Liver (tissue), 8 donors: ENCODE measurements at regions not wholly inside any gene's neighbourhood (a gene's known extent, or its start where the extent isn't known, plus 50 kb on each side); places are given as distances from the start of the nearest gene placed in this dataset.

Experiments
- DNase-seq: peaks from one replicate; pipeline ENCODE4 v3.0.0-alpha.2; 2017; ENCODE audit warnings: low spot score
- H3K27ac ChIP-seq, 2 donors: one replicate each; pipeline ENCODE4 v1.7.0; 2013; ENCODE audit warnings: inconsistent platforms in 2 of 2, low read length in 2 of 2, control low read depth in 1 of 2, low read depth in 1 of 2, mild to moderate bottlenecking in 1 of 2
- H3K27me3 ChIP-seq, 4 donors: one replicate each; pipeline versions ENCODE4 v1.6.1 to v1.7.0; 2013; ENCODE audit warnings: low read length in 3 of 4, inconsistent platforms in 1 of 4, mild to moderate bottlenecking in 1 of 4, moderate library complexity in 1 of 4; ENCODE audit not compliant: control insufficient read depth in 4 of 4, insufficient read depth in 4 of 4
- H3K36me3 ChIP-seq, 4 donors: one replicate each; pipeline versions ENCODE4 v1.6.1 to v1.7.0; 2013; ENCODE audit warnings: low read length in 3 of 4, mild to moderate bottlenecking in 3 of 4, low read depth in 1 of 4, moderate library complexity in 1 of 4; ENCODE audit not compliant: control insufficient read depth in 4 of 4, insufficient read depth in 3 of 4
- H3K4me1 ChIP-seq, 4 donors: one replicate each; pipeline versions ENCODE4 v1.6.1 to v1.7.0; 2013; ENCODE audit warnings: low read length in 3 of 4, mild to moderate bottlenecking in 3 of 4, moderate library complexity in 1 of 4; ENCODE audit not compliant: control insufficient read depth in 4 of 4, insufficient read depth in 4 of 4
- H3K4me3 ChIP-seq, 3 donors: one replicate each; pipeline versions ENCODE4 v1.6.1 to v1.7.0; 2013; ENCODE audit warnings: low read length in 3 of 3, control low read depth in 1 of 3, low read depth in 1 of 3, mild to moderate bottlenecking in 1 of 3
- H3K9ac ChIP-seq, 2 donors: one replicate each; pipeline ENCODE4 v1.7.0; 2013; ENCODE audit warnings: low read length in 2 of 2, mild to moderate bottlenecking in 2 of 2, moderate library complexity in 2 of 2, control low read depth in 1 of 2, low read depth in 1 of 2
- H3K9me3 ChIP-seq, 4 donors: one replicate each; pipeline versions ENCODE4 v1.6.1 to v1.7.0; 2013; ENCODE audit warnings: low read length in 3 of 4; ENCODE audit not compliant: control insufficient read depth in 4 of 4
- EGR1 ChIP-seq, 2 donors: IDR thresholded peaks; 2 replicates each; pipeline ENCODE4 v1.6.1; 2016 to 2018; ENCODE audit warnings: antibody characterized with exemption in 2 of 2, low read depth in 2 of 2
- FOXA1 ChIP-seq: IDR thresholded peaks from 2 replicates; pipeline ENCODE4 v1.6.1; 2016; ENCODE audit warnings: antibody characterized with exemption
- FOXA2 ChIP-seq: IDR thresholded peaks from 2 replicates; pipeline ENCODE4 v1.6.1; 2016; ENCODE audit warnings: antibody characterized with exemption
- GABPA ChIP-seq, 2 donors: IDR thresholded peaks in 1 of 2; conservative IDR thresholded peaks in 1 of 2; 2 replicates each; pipeline ENCODE4 v1.6.1; 2016; ENCODE audit warnings: antibody characterized with exemption in 2 of 2, mild to moderate bottlenecking in 1 of 2, moderate library complexity in 1 of 2
- HNF4G ChIP-seq: IDR thresholded peaks from 2 replicates; pipeline ENCODE4 v1.6.1; 2016; ENCODE audit warnings: antibody characterized with exemption
- JUND ChIP-seq, 2 donors: IDR thresholded peaks; 2 replicates each; pipeline ENCODE4 v1.6.1; 2016; ENCODE audit warnings: antibody characterized with exemption in 2 of 2
- NR2F2 ChIP-seq: IDR thresholded peaks from 2 replicates; pipeline ENCODE4 v1.6.1; 2016; ENCODE audit warnings: antibody characterized with exemption
- RAD21 ChIP-seq, 2 donors: IDR thresholded peaks; 2 replicates each; pipeline ENCODE4 v1.6.1; 2016; ENCODE audit warnings: antibody characterized with exemption in 2 of 2, mild to moderate bottlenecking in 2 of 2
- RXRA ChIP-seq, 2 donors: IDR thresholded peaks; 2 replicates each; pipeline ENCODE4 v1.6.1; 2017 to 2018; ENCODE audit warnings: antibody characterized with exemption in 2 of 2, mild to moderate bottlenecking in 1 of 2
- SP1 ChIP-seq: IDR thresholded peaks from 2 replicates; pipeline ENCODE4 v1.6.1; 2018; ENCODE audit warnings: antibody characterized with exemption, mild to moderate bottlenecking
- TAF1 ChIP-seq: conservative IDR thresholded peaks from 2 replicates; pipeline ENCODE4 v1.6.1; 2016; ENCODE audit warnings: antibody characterized with exemption, mild to moderate bottlenecking
- YY1 ChIP-seq: IDR thresholded peaks from 2 replicates; pipeline ENCODE4 v1.6.1; 2016; ENCODE audit warnings: antibody characterized with exemption, mild to moderate bottlenecking
- WGBS: extraction: QIAGEN DNeasy Blood & Tissue Kit; methylation state at CpG from one replicate; pipeline ENCODE4 v1.1.7; 2013; 5-methylcytosine and 5-hydroxymethylcytosine counted together
- TF ChIP-seq, protein P1 (sequence below): IDR thresholded peaks from 2 replicates; pipeline ENCODE4 v1.6.1; 2016; ENCODE audit warnings: antibody characterized with exemption
- TF ChIP-seq, protein P2 (sequence below): IDR thresholded peaks from 2 replicates; pipeline ENCODE4 v1.6.1; 2016; ENCODE audit warnings: antibody characterized with exemption
- TF ChIP-seq, protein P3 (sequence below): fragments of 150-350 bp; IDR thresholded peaks from 2 replicates; pipeline ENCODE4 v1.5.1; 2017; ENCODE audit warnings: improper control_type of control experiment, low read depth, low read length; ENCODE audit not compliant: missing input control
- TF ChIP-seq, protein P4 (sequence below): IDR thresholded peaks from 2 replicates; pipeline ENCODE4 v1.6.1; 2016; ENCODE audit warnings: antibody characterized with exemption
- TF ChIP-seq, protein P5 (sequence below): IDR thresholded peaks from 2 replicates; pipeline ENCODE4 v1.6.1; 2016; ENCODE audit warnings: antibody characterized with exemption, mild to moderate bottlenecking
- donor health status: healthy.
- donor health status: healthy.
- donor health status: healthy.
- donor health status: healthy.
- donor health status: healthy.

DNA sequence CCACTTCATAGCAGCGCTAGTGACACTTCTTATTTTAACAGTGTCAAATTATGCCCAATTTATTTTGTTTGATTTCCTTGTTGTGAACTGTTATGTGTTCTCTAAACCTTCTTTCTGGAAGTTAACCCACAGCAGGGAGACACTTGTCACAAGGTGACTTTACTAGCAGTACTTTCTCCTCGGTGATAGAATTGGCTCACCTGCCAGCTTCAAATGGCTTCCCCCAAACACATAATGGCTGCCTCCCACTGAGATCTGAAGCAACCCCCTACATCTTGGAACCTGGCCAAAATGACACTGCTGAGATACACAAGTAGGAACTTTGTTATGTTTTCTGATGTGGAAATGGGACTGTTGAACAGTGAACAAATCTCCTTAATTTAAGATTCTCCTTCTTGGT, 238.8 kb upstream of the DPH6 start:
- Histone ChIP-seq H3K36me3 (no peaks in the 10 kb centered on the region), H3K27ac (no peak overlapping the region), H3K4me1 (no peaks in the 10 kb centered on the region), H3K27me3 (no peaks in the 10 kb centered on the region), H3K9ac (no peak overlapping the region), H3K4me3 (no peak overlapping the region), H3K9me3 (no peaks in the 10 kb centered on the region)
- TF ChIP-seq SP1 (no peak), GABPA (IDR thresholded peaks at IDR 0.05 in 1 of 2, conservative IDR thresholded peaks at IDR 0.05 in 1 of 2) (no peak), NR2F2 (no peak)
- TF ChIP-seq, protein P1, sequence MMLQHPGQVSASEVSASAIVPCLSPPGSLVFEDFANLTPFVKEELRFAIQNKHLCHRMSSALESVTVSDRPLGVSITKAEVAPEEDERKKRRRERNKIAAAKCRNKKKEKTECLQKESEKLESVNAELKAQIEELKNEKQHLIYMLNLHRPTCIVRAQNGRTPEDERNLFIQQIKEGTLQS: no peak
- WGBS: 79% methylated on average over 2 of the region's 2 CpGs
- no peak for DNase-seq

DNA sequence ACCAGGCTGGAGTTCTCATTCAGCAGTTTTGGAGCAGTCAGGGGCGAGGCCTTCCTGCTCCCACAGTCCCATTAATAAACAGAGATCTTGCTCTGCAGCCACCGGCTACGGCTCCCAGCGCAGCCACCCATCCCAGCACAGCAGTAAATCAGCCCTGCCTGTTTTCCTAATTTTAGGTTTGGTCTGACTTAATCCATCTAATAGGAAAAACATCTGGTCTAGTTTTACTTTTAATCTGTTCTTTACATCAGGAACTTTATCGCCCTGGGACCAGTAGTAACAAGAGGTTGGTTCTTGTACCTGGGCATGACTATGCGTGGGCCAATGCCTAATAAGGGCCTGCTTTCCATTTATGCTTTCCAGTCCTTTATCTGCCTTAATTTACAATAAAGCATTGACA, 264.0 kb upstream of the DPH6 start:
- TF ChIP-seq EGR1 (IDR thresholded peaks at IDR 0.05; ENCODE audit: low read depth in 2 of 2) (no peak), NR2F2 (no peak), RXRA (IDR thresholded peaks at IDR 0.05) (no peak), SP1 (no peak), FOXA2 (no peak), TAF1 (no peak), FOXA1 (no peak), RAD21 (IDR thresholded peaks at IDR 0.05) (no peak), HNF4G (no peak), YY1 (no peak), JUND (IDR thresholded peaks at IDR 0.05) (no peak)
- TF ChIP-seq, protein P2, sequence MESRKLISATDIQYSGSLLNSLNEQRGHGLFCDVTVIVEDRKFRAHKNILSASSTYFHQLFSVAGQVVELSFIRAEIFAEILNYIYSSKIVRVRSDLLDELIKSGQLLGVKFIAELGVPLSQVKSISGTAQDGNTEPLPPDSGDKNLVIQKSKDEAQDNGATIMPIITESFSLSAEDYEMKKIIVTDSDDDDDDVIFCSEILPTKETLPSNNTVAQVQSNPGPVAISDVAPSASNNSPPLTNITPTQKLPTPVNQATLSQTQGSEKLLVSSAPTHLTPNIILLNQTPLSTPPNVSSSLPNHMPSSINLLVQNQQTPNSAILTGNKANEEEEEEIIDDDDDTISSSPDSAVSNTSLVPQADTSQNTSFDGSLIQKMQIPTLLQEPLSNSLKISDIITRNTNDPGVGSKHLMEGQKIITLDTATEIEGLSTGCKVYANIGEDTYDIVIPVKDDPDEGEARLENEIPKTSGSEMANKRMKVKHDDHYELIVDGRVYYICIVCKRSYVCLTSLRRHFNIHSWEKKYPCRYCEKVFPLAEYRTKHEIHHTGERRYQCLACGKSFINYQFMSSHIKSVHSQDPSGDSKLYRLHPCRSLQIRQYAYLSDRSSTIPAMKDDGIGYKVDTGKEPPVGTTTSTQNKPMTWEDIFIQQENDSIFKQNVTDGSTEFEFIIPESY: no peak
- TF ChIP-seq, protein P1: no peak
- TF ChIP-seq, protein P3, sequence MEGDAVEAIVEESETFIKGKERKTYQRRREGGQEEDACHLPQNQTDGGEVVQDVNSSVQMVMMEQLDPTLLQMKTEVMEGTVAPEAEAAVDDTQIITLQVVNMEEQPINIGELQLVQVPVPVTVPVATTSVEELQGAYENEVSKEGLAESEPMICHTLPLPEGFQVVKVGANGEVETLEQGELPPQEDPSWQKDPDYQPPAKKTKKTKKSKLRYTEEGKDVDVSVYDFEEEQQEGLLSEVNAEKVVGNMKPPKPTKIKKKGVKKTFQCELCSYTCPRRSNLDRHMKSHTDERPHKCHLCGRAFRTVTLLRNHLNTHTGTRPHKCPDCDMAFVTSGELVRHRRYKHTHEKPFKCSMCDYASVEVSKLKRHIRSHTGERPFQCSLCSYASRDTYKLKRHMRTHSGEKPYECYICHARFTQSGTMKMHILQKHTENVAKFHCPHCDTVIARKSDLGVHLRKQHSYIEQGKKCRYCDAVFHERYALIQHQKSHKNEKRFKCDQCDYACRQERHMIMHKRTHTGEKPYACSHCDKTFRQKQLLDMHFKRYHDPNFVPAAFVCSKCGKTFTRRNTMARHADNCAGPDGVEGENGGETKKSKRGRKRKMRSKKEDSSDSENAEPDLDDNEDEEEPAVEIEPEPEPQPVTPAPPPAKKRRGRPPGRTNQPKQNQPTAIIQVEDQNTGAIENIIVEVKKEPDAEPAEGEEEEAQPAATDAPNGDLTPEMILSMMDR: no peak
- TF ChIP-seq, protein P4, sequence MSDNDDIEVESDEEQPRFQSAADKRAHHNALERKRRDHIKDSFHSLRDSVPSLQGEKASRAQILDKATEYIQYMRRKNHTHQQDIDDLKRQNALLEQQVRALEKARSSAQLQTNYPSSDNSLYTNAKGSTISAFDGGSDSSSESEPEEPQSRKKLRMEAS: no peak
- TF ChIP-seq, protein P5, sequence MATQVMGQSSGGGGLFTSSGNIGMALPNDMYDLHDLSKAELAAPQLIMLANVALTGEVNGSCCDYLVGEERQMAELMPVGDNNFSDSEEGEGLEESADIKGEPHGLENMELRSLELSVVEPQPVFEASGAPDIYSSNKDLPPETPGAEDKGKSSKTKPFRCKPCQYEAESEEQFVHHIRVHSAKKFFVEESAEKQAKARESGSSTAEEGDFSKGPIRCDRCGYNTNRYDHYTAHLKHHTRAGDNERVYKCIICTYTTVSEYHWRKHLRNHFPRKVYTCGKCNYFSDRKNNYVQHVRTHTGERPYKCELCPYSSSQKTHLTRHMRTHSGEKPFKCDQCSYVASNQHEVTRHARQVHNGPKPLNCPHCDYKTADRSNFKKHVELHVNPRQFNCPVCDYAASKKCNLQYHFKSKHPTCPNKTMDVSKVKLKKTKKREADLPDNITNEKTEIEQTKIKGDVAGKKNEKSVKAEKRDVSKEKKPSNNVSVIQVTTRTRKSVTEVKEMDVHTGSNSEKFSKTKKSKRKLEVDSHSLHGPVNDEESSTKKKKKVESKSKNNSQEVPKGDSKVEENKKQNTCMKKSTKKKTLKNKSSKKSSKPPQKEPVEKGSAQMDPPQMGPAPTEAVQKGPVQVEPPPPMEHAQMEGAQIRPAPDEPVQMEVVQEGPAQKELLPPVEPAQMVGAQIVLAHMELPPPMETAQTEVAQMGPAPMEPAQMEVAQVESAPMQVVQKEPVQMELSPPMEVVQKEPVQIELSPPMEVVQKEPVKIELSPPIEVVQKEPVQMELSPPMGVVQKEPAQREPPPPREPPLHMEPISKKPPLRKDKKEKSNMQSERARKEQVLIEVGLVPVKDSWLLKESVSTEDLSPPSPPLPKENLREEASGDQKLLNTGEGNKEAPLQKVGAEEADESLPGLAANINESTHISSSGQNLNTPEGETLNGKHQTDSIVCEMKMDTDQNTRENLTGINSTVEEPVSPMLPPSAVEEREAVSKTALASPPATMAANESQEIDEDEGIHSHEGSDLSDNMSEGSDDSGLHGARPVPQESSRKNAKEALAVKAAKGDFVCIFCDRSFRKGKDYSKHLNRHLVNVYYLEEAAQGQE: no peak
- no peak overlapping the region for H3K27ac ChIP-seq
- DNase-seq: no peak
- peaks cover 0 to 4% (median under 1%) of the 10 kb centered on the region in 4 donors for H3K4me1 ChIP-seq
- WGBS: 91% methylated on average over 6 of the region's 6 CpGs
- H3K27me3 ChIP-seq: no peaks in the 10 kb centered on the region
- H3K36me3 ChIP-seq: no peaks in the 10 kb centered on the region
- no peak overlapping the region for H3K4me3 ChIP-seq
- H3K9ac ChIP-seq: no peak overlapping the region
- H3K9me3 ChIP-seq: no peaks in the 10 kb centered on the region
